ENCODE measurements at regions not wholly inside any gene's neighbourhood (a gene's known extent, or its start where the extent isn't known, plus 50 kb on each side); places are given as distances from the start of the nearest gene placed in this dataset.

DNA sequence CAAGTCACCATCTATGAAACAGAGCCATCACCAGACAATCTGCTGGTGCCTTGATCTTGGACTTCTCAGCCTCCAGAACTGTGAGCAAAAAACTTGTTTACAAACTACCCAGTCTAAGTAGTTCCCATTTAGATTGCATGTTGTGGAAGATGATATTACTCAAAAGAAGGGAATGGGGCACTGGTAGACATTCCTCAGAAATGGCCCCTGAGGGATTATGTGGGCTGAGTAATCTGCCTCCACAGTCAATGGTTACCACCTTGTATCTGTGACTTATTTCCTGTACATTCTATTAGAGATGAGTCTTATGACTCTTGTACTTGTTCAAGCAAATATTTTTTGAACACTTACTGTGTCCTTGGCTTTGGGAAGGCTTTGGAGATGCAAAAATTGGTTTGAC is 160.4 kb downstream of the NUP35 start:
- TF ChIP-seq, protein P1, sequence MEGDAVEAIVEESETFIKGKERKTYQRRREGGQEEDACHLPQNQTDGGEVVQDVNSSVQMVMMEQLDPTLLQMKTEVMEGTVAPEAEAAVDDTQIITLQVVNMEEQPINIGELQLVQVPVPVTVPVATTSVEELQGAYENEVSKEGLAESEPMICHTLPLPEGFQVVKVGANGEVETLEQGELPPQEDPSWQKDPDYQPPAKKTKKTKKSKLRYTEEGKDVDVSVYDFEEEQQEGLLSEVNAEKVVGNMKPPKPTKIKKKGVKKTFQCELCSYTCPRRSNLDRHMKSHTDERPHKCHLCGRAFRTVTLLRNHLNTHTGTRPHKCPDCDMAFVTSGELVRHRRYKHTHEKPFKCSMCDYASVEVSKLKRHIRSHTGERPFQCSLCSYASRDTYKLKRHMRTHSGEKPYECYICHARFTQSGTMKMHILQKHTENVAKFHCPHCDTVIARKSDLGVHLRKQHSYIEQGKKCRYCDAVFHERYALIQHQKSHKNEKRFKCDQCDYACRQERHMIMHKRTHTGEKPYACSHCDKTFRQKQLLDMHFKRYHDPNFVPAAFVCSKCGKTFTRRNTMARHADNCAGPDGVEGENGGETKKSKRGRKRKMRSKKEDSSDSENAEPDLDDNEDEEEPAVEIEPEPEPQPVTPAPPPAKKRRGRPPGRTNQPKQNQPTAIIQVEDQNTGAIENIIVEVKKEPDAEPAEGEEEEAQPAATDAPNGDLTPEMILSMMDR (IDR thresholded peaks at IDR 0.05; ENCODE audit: low read length) = no peak
- no peak for TF ChIP-seq EZH2 (IDR thresholded peaks at IDR 0.05; ENCODE audit: borderline replicate concordance, low read length)

Data from OCI-LY1 (cell line).